HepG2 (cell line): ENCODE measurements at regions not wholly inside any gene's neighbourhood (a gene's known extent, or its start where the extent isn't known, plus 50 kb on each side); places are given as distances from the start of the nearest gene placed in this dataset.
A peak's percentile ranks its signal among the peaks of the same experiment; 100 is the strongest.

Source experiments
- ATAC-seq: fragments of 200-7000 bp; cut with Tn5 transposase; 3 replicates; pipeline ENCODE4 v1.9.1; 2020; ENCODE audit warnings: mild to moderate bottlenecking, moderate library complexity
- BruUV-seq: library from RNA; stranded (reverse); fragments of 400-500 nt; replicated peaks from 2 replicates; lab custom pipeline; 2021; lab: Mats Ljungman, UMichigan
- CTCF ChIA-PET: fragments of 300-600 bp; formaldehyde crosslinking; extraction: SDS; loops from one replicate; lab custom pipeline; 2021; ENCODE audit warnings: low total read pairs, inconsistent platforms, low intra/inter-chr PET ratio; lab: Yijun Ruan, JAX
- POLR2A ChIA-PET: fragments of 350-600 bp; sonication (Branson Sonifier 250); formaldehyde crosslinking; loops from one replicate; lab custom pipeline; 2020; ENCODE audit warnings: antibody characterized with exemption, inconsistent platforms; lab: Yijun Ruan, JAX
- DNase-seq: peaks from one replicate; pipeline ENCODE4 v3.0.0-alpha.2; 2015; ENCODE audit warnings: low spot score
- FAIRE-seq: peaks from 3 replicates; lab custom pipeline; 2011; peaks lifted over from hg19 to GRCh38; lab: Jason Lieb, UNC
- H2AFZ ChIP-seq: one replicate; pipeline ENCODE4 v1.6.1; 2011; ENCODE audit warnings: low read length, inconsistent platforms
- H3K27ac ChIP-seq: fragments of 300-600 bp; 3 replicates; pipeline ENCODE4 v1.8.0; 2011; ENCODE audit warnings: mixed run types, mild to moderate bottlenecking, mixed read lengths, low read length, inconsistent platforms; ENCODE audit not compliant: insufficient read depth; ENCODE audit errors: extremely low read length
- H3K27me3 ChIP-seq, 2 experiments: fragments of 200-600 bp in 1 of 2; 2 replicates in 1 of 2; 3 replicates in 1 of 2; pipeline versions ENCODE4 v1.6.0 to v1.8.0; 2011; ENCODE audit warnings: low read length in 2 of 2, mild to moderate bottlenecking in 2 of 2, moderate library complexity in 2 of 2, inconsistent platforms in 1 of 2; ENCODE audit not compliant: insufficient read depth in 2 of 2, control insufficient read depth in 1 of 2
- H3K36me3 ChIP-seq, 2 experiments: fragments of 200-600 bp in 1 of 2; replicated peaks in 1 of 2; 2 replicates in 1 of 2; 3 replicates in 1 of 2; pipeline versions ENCODE4 v1.5.1 to v1.8.0; 2011; ENCODE audit warnings: low read length in 2 of 2, inconsistent platforms in 1 of 2; ENCODE audit not compliant: insufficient read depth in 2 of 2, control insufficient read depth in 1 of 2
- H3K4me1 ChIP-seq: 2 replicates; pipeline ENCODE4 v1.5.1; 2012; ENCODE audit warnings: low read length, inconsistent platforms; ENCODE audit not compliant: insufficient read depth
- H3K4me2 ChIP-seq: 2 replicates; pipeline ENCODE4 v1.6.0; 2011; ENCODE audit warnings: low read depth, low read length, inconsistent platforms
- H3K4me3 ChIP-seq, 3 experiments: fragments of 200-600 bp in 1 of 3; sonication (generic), shearing (Covaris generic) in 1 of 3; replicated peaks in 1 of 3; 2 replicates each; pipeline ENCODE4 v1.5.1; 2011 to 2016; ENCODE audit warnings: low read length in 3 of 3, inconsistent platforms in 2 of 3, low read depth in 2 of 3, mild to moderate bottlenecking in 2 of 3, control low read depth in 1 of 3, mixed read lengths in 1 of 3; ENCODE audit not compliant: insufficient read depth in 1 of 3
- H3K79me2 ChIP-seq: one replicate; pipeline ENCODE4 v1.6.1; 2011; ENCODE audit warnings: low read length, inconsistent platforms; ENCODE audit not compliant: insufficient read depth
- H3K9ac ChIP-seq: 2 replicates; pipeline ENCODE4 v1.6.0; 2011; ENCODE audit warnings: mild to moderate bottlenecking, low read depth, low read length, inconsistent platforms; ENCODE audit not compliant: insufficient read depth
- H3K9me3 ChIP-seq: 2 replicates; pipeline ENCODE4 v1.5.1; 2012; ENCODE audit warnings: mild to moderate bottlenecking, low read length
- H4K20me1 ChIP-seq: 2 replicates; pipeline ENCODE4 v1.6.0; 2011; ENCODE audit warnings: inconsistent platforms, mild to moderate bottlenecking, low read length, moderate library complexity; ENCODE audit not compliant: insufficient read depth
- FOXC1 ChIP-seq: sonication (generic); formaldehyde crosslinking; IDR thresholded peaks from 2 replicates; pipeline ENCODE4 v1.8.0; 2022; ENCODE audit warnings: mild to moderate bottlenecking, missing genetic modification reagents, borderline replicate concordance
- MTF1 ChIP-seq: sonication (generic); formaldehyde crosslinking; IDR thresholded peaks from 2 replicates; pipeline ENCODE4 v1.5.0; 2020; ENCODE audit warnings: missing genetic modification reagents
- RBM22 ChIP-seq: fragments of 200-400 bp; formaldehyde crosslinking; optimal IDR thresholded peaks from 2 replicates; pipeline ENCODE3; 2017; ENCODE audit warnings: mild to moderate bottlenecking, low read length, moderate library complexity
- SMC3 ChIP-seq: IDR thresholded peaks from 2 replicates; pipeline ENCODE4 v1.6.1; 2011; ENCODE audit warnings: low read length, improper control_type of control experiment
- STAG1 ChIP-seq: sonication (generic); formaldehyde crosslinking; IDR thresholded peaks from 2 replicates; pipeline ENCODE4 v1.4.0; 2020; ENCODE audit warnings: missing genetic modification reagents
- TAF15 ChIP-seq: fragments of 200-400 bp; formaldehyde crosslinking; IDR thresholded peaks from one replicate; pipeline ENCODE4 v1.6.1; 2018; ENCODE audit warnings: mild to moderate bottlenecking, low read depth, low read length; ENCODE audit not compliant: poor library complexity, severe bottlenecking
- TEAD3 ChIP-seq: optimal IDR thresholded peaks from 2 replicates; pipeline ENCODE3; 2016; ENCODE audit warnings: borderline replicate concordance
- XRCC5 ChIP-seq: fragments of 200-400 bp; formaldehyde crosslinking; optimal IDR thresholded peaks from 2 replicates; pipeline ENCODE3; 2017; ENCODE audit warnings: mild to moderate bottlenecking, low read length
- ZNF317 ChIP-seq: sonication (generic); formaldehyde crosslinking; IDR thresholded peaks from 2 replicates; pipeline ENCODE4 v1.5.0; 2020; ENCODE audit warnings: mild to moderate bottlenecking, missing genetic modification reagents
- WGBS: methylation state at CpG from one replicate; pipeline ENCODE4 v1.1.6; 2017; ENCODE audit warnings: low lambda C conversion rate; 5-methylcytosine and 5-hydroxymethylcytosine counted together
- in situ Hi-C: cut with HindIII; loops from 2 replicates; pipeline ENCODE4 v1.10.0; 2017; ENCODE audit warnings: low pct_unique_long_range_greater_than_20kb; ENCODE audit not compliant: extremely low pct_ligation_motif_present
- intact Hi-C: fragments of 100-400 bp; cut with micrococcal nuclease; formaldehyde crosslinking; loops from one replicate; pipeline ENCODE4 v1.10.0; 2022; ENCODE audit not compliant: unreplicated experiment
- TF ChIP-seq, protein P1 (sequence below): sonication (generic); formaldehyde crosslinking; IDR thresholded peaks from 2 replicates; pipeline ENCODE4 v1.4.0; 2020; ENCODE audit warnings: mild to moderate bottlenecking, missing genetic modification reagents
- TF ChIP-seq, protein P2 (sequence below), 2 experiments: sonication (generic) in 1 of 2; formaldehyde crosslinking in 1 of 2; IDR thresholded peaks; 2 replicates each; pipeline versions ENCODE4 v1.4.0 to v1.6.1; 2018 to 2020; ENCODE audit warnings: missing genetic modification reagents in 2 of 2, borderline replicate concordance in 1 of 2, low read depth in 1 of 2, mild to moderate bottlenecking in 1 of 2, missing biosample characterization in 1 of 2
- TF ChIP-seq, protein P3 (sequence below): sonication (generic); formaldehyde crosslinking; IDR thresholded peaks from 2 replicates; pipeline ENCODE4 v1.5.0; 2020; ENCODE audit warnings: mild to moderate bottlenecking, missing genetic modification reagents, moderate library complexity

DNA sequence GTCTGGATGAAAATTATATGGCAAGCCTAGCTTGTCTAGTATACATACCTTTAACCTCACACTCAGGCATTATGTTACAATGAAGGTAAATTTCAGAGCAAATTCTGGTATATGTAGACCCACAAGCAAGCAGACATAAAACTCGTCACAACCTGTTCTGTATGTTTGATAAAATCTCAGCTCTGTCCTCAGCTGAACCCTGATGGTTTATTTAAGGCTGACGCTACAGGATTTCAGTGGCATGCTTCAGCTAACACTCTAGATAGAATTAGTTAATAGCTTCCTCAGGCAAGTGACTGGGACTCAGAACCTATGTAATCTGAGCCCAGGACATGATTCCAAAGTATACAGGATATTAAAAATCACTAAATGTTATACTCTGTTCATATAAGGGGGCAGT is 68.2 kb upstream of the MC2R start (continued):
- TF ChIP-seq RBM22 (no peak), SMC3 (no peak), XRCC5 (no peak)
- TF ChIP-seq, protein P1, sequence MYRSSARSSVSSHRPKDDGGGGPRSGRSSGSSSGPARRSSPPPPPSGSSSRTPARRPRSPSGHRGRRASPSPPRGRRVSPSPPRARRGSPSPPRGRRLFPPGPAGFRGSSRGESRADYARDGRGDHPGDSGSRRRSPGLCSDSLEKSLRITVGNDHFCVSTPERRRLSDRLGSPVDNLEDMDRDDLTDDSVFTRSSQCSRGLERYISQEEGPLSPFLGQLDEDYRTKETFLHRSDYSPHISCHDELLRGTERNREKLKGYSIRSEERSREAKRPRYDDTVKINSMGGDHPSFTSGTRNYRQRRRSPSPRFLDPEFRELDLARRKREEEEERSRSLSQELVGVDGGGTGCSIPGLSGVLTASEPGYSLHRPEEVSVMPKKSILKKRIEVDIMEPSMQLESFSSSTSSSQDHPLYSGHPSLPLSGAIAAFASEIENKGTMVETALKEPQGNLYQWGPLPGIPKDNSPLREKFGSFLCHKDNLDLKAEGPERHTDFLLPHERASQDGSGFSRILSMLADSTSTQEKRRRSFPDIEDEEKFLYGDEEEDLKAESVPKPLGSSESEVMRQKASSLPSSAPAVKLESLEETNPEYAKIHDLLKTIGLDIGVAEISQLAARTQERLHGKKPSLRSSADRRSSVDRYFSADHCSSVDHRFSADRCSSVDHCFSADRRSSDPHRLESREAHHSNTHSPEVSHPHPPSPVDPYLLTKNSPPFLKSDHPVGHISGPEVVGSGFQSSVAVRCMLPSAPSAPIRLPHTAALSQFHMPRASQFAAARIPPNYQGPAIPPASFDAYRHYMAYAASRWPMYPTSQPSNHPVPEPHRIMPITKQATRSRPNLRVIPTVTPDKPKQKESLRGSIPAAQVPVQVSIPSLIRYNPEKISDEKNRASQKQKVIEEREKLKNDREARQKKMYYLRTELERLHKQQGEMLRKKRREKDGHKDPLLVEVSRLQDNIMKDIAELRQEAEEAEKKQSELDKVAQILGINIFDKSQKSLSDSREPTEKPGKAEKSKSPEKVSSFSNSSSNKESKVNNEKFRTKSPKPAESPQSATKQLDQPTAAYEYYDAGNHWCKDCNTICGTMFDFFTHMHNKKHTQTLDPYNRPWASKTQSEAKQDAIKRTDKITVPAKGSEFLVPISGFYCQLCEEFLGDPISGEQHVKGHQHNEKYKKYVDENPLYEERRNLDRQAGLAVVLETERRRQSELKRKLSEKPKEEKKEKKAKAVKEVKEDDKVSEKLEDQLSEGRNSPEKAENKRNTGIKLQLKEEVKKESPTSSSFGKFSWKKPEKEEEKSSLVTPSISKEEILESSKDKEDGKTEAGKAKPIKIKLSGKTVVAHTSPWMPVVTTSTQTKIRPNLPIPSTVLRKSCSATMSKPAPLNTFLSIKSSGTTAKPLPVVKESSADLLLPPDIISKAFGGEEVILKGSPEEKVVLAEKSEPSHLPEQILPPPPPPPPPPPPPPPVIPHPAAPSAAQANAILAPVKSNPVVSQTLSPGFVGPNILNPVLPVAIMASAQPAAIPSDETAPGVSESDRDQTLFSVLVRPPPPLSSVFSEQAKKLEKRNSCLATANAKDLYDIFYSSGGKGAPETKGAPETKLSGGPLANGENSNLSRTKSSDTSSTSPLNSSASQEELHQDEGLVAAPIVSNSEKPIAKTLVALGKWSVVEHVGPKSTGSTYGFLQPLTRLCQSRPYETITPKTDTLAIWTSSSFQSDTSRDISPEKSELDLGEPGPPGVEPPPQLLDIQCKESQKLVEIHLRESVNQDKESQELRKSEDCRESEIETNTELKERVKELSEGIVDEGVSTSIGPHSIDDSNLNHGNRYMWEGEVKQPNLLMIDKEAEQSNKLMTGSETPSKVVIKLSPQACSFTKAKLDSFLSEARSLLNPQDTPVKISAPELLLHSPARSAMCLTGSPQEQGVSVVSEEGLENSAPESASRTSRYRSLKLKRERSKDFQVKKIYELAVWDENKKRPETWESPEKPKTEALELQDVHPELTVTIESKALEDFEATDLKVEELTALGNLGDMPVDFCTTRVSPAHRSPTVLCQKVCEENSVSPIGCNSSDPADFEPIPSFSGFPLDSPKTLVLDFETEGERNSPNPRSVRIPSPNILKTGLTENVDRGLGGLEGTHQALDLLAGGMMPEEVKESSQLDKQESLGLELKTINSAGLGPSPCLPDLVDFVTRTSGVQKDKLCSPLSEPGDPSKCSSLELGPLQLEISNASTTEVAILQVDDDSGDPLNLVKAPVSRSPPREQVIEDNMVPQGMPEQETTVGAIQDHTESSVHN (CRISPR knock-in tag): no peak

DNA sequence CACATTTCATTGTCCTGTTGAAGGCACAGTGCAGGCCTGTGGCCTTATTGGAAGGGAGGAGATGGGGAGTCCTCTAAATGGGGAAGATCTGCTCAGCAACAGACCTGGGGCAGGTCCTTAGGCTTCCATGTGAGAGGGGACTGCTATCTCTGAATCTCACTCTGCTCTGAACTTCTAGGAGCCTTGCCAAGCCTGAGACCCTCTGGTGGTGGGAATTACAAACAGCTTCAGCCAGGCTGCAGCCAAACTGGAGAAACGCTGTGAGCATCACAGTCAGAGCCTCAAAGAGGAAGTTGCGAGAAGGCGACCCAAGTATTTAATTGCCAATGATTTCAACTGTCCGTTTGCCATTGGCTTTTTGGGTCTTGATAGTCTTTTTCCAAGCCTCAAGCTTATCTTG is 66.8 kb upstream of the MC2R start:
- ChIA-PET POLR2A (no interaction called here), CTCF (interaction anchor here (1.1 to 1.2 kb wide), 2 partner anchors 150 to 158 kb away, joined by 3 to 4 read pairs; partner anchors contain the start of gene MC5R)
- Histone ChIP-seq H3K4me3 (no peak overlapping the region), H3K79me2 (no peaks in the 10 kb centered on the region), H4K20me1 (no peaks in the 10 kb centered on the region), H3K9ac (no peak overlapping the region), H3K27me3 (no peaks in the 10 kb centered on the region), H3K9me3 (no peaks in the 10 kb centered on the region), H3K36me3 (no peaks in the 10 kb centered on the region), H2AFZ (no peak overlapping the region), H3K4me1 (no peaks in the 10 kb centered on the region), H3K27ac (no peak overlapping the region), H3K4me2 (no peak overlapping the region)
- ATAC-seq: peak; percentile 84
- BruUV-seq: no TSS peak
- WGBS: 29% methylated on average over 4 of the region's 4 CpGs
- in situ Hi-C loops: no loop called here
- FAIRE-seq: no peak
- intact Hi-C loops: loop anchor here (5.0 kb wide), 1 partner anchor 160 kb away; the partner anchor contains the start of gene MC5R
- peak; percentile 20 for DNase-seq
- peak; percentile 56 for TF ChIP-seq TEAD3
- peak; percentile 43; the same call in 1 of the 2 replicates for TF ChIP-seq SMC3
- TF ChIP-seq MTF1: no peak
- no peak for TF ChIP-seq TAF15
- TF ChIP-seq, protein P2, sequence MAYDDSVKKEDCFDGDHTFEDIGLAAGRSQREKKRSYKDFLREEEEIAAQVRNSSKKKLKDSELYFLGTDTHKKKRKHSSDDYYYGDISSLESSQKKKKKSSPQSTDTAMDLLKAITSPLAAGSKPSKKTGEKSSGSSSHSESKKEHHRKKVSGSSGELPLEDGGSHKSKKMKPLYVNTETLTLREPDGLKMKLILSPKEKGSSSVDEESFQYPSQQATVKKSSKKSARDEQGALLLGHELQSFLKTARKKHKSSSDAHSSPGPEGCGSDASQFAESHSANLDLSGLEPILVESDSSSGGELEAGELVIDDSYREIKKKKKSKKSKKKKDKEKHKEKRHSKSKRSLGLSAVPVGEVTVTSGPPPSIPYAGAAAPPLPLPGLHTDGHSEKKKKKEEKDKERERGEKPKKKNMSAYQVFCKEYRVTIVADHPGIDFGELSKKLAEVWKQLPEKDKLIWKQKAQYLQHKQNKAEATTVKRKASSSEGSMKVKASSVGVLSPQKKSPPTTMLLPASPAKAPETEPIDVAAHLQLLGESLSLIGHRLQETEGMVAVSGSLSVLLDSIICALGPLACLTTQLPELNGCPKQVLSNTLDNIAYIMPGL (CRISPR knock-in tag; IDR thresholded peaks at IDR 0.05; ENCODE audit: borderline replicate concordance in 1 of 2, low read depth in 1 of 2): no peak
- no peak for TF ChIP-seq ZNF317 (CRISPR knock-in tag)
- TF ChIP-seq, protein P3, sequence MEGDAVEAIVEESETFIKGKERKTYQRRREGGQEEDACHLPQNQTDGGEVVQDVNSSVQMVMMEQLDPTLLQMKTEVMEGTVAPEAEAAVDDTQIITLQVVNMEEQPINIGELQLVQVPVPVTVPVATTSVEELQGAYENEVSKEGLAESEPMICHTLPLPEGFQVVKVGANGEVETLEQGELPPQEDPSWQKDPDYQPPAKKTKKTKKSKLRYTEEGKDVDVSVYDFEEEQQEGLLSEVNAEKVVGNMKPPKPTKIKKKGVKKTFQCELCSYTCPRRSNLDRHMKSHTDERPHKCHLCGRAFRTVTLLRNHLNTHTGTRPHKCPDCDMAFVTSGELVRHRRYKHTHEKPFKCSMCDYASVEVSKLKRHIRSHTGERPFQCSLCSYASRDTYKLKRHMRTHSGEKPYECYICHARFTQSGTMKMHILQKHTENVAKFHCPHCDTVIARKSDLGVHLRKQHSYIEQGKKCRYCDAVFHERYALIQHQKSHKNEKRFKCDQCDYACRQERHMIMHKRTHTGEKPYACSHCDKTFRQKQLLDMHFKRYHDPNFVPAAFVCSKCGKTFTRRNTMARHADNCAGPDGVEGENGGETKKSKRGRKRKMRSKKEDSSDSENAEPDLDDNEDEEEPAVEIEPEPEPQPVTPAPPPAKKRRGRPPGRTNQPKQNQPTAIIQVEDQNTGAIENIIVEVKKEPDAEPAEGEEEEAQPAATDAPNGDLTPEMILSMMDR (CRISPR knock-in tag): peak; percentile 51
- TF ChIP-seq STAG1: peak; percentile 25; the same call in 1 of the 2 replicates
- TF ChIP-seq FOXC1: no peak
